ENCODE measurements at regions not wholly inside any gene's neighbourhood (a gene's known extent, or its start where the extent isn't known, plus 50 kb on each side); places are given as distances from the start of the nearest gene placed in this dataset.

- TF ChIP-seq RFX5 (IDR thresholded peaks at IDR 0.05; ENCODE audit: low read depth, low read length) (no peak), NFYB (IDR thresholded peaks at IDR 0.05; ENCODE audit: insufficient read depth, low read depth, low read length) (no peak), BCL11A (IDR thresholded peaks at IDR 0.05; ENCODE audit: low read depth, low read length) (no peak), CTCF (IDR thresholded peaks at IDR 0.05 in 2 of 3, conservative IDR thresholded peaks at IDR 0.05 in 1 of 3; ENCODE audit: control insufficient read depth in 2 of 3, extremely low read depth in 1 of 3, insufficient read depth in 1 of 3, low read depth in 3 of 3, low read length in 3 of 3) (no peak), POLR2AphosphoS5 (IDR thresholded peaks at IDR 0.05; ENCODE audit: low read length) (no peak), GABPA (IDR thresholded peaks at IDR 0.05; ENCODE audit: low read depth) (no peak), MAX (IDR thresholded peaks at IDR 0.05; ENCODE audit: low read depth, low read length) (no peak), EGR1 (IDR thresholded peaks at IDR 0.05; ENCODE audit: borderline replicate concordance in 1 of 2, low read depth in 2 of 2, low read length in 2 of 2) (no peak), NFXL1 (IDR thresholded peaks at IDR 0.05; ENCODE audit: borderline replicate concordance) (no peak), USF1 (IDR thresholded peaks at IDR 0.05; ENCODE audit: borderline replicate concordance, extremely low read length, insufficient read depth, low read depth, low read length) (no peak), EZH2 (IDR thresholded peaks at IDR 0.05; ENCODE audit: borderline replicate concordance, control insufficient read depth, low read depth, low read length) (no peak), RAD21 (IDR thresholded peaks at IDR 0.05; ENCODE audit: insufficient read depth, low read depth, low read length) (no peak)
Observed at GRCh38 chr2:239563561-239563960, 162.7 kb upstream of the HDAC4 start.

Data from GM12878 (cell line).